ENCODE measurements at regions not wholly inside any gene's neighbourhood (a gene's known extent, or its start where the extent isn't known, plus 50 kb on each side); places are given as distances from the start of the nearest gene placed in this dataset.

DNA sequence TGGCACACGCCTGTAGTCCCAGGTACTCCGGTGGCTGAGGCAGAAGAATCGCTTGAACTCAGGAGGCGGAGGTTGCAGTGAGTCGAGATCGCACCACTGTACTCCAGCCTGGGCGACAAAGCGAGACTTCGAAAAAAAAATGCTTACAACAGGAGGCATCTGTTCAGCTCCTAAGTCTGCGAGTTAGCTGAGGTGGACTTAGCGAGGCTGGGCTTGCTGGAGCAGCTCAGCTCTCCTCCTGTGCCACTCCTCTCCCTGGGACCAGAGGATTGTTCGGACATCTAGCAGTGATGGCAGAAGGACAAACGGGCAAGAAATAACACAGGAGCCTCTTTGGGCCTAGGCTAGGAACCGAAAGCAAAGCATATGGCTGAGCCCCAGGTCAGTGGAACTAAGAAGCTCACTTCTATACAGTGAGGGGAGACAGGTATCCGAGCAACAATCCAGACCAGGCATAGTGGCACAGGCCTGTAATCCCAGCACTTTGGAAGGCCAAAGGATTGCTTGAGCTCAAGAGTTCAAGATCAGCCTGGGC, 260.1 kb downstream of the GLI2 start:
- Mint-ChIP-seq H3K36me3 (peaks cover 6% of the 10 kb centered on the region), H3K27ac (no peak overlapping the region), H3K9me3 (no peaks in the 10 kb centered on the region), H3K27me3 (ENCODE audit: low read depth) (no peaks in the 10 kb centered on the region), H3K4me1 (peaks cover 3% of the 10 kb centered on the region), H3K4me3 (no peak overlapping the region)
- peak in 1 of 2 experiments; percentile 27 for DNase-seq (ENCODE audit: low spot score in 2 of 2, unreplicated experiment in 2 of 2)
- TF ChIP-seq, protein P1, sequence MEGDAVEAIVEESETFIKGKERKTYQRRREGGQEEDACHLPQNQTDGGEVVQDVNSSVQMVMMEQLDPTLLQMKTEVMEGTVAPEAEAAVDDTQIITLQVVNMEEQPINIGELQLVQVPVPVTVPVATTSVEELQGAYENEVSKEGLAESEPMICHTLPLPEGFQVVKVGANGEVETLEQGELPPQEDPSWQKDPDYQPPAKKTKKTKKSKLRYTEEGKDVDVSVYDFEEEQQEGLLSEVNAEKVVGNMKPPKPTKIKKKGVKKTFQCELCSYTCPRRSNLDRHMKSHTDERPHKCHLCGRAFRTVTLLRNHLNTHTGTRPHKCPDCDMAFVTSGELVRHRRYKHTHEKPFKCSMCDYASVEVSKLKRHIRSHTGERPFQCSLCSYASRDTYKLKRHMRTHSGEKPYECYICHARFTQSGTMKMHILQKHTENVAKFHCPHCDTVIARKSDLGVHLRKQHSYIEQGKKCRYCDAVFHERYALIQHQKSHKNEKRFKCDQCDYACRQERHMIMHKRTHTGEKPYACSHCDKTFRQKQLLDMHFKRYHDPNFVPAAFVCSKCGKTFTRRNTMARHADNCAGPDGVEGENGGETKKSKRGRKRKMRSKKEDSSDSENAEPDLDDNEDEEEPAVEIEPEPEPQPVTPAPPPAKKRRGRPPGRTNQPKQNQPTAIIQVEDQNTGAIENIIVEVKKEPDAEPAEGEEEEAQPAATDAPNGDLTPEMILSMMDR (IDR thresholded peaks at IDR 0.05; ENCODE audit: unreplicated experiment), result no peak

DNA sequence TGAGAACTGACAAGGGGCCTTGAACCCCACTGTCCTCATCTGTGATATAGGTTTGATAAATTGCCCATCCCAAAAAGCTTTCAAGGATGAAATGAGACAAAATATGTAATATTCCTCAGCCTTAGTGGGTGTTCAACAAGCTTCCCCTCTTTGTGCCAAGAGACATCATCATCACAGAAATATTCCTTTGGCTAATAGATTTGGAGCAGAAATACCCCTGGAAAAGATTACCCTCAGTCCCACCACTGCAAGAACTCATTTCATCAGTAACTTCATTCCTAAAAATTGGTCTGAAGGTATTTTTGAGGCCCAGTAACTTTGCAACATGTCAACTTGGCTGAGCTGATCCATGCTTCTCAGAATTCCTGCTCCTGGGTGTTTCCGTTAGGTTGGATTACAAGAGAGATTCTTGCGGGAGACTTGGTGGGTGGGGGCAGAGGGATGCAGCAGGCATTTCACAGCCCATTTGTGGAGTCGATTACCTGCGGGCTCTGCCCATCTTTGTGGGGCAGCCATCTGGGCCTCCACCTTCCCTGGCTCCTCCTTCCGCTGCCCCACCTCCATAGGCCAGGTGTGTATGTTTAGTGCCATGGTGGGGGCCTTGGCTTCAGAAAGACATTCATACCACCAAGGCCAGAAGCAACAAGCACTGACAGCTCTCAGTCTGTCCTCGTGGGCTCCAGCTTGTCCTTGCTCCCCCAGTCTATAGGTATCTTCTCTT, 263.9 kb downstream of the GLI2 start:
- H3K4me1 Mint-ChIP-seq, result peaks cover 3% of the 10 kb centered on the region
- TF ChIP-seq, protein P1 (IDR thresholded peaks at IDR 0.05; ENCODE audit: unreplicated experiment), result no peak
- peak in 1 of 2 experiments; percentile 6 for DNase-seq (ENCODE audit: low spot score in 2 of 2, unreplicated experiment in 2 of 2)
- no peak overlapping the region for H3K4me3 Mint-ChIP-seq
- H3K36me3 Mint-ChIP-seq, result no peaks in the 10 kb centered on the region
- H3K27ac Mint-ChIP-seq, result no peak overlapping the region
- H3K27me3 Mint-ChIP-seq (ENCODE audit: low read depth), result no peaks in the 10 kb centered on the region
- no peaks in the 10 kb centered on the region for H3K9me3 Mint-ChIP-seq

DNA sequence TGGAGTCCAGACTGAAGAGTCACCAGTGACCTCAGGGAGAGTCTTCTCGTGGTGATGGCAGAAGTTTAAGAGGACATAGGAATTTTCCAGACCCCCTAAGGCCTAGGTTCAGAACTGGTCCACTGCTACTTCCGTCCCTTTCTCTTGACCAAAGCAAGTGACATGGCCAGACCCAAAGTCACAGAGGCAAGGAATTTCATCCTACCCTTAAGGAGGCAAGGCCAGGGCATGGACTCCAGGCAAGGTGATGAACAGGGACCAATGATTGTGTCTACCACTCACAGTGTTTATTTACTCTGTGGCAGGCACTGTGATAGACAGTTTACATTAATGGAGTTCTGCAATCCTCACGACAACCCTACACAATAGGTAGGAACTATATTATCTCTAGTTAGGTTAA, 265.1 kb downstream of the GLI2 start:
- no peak overlapping the region for H3K27ac Mint-ChIP-seq
- peaks cover 3% of the 10 kb centered on the region for H3K4me1 Mint-ChIP-seq
- no peaks in the 10 kb centered on the region for H3K27me3 Mint-ChIP-seq (ENCODE audit: low read depth)
- no peaks in the 10 kb centered on the region for H3K36me3 Mint-ChIP-seq
- TF ChIP-seq, protein P1 (IDR thresholded peaks at IDR 0.05; ENCODE audit: unreplicated experiment), result no peak
- DNase-seq (ENCODE audit: low spot score in 2 of 2, unreplicated experiment in 2 of 2), result no peak
- no peak overlapping the region for H3K4me3 Mint-ChIP-seq
- no peaks in the 10 kb centered on the region for H3K9me3 Mint-ChIP-seq

DNA sequence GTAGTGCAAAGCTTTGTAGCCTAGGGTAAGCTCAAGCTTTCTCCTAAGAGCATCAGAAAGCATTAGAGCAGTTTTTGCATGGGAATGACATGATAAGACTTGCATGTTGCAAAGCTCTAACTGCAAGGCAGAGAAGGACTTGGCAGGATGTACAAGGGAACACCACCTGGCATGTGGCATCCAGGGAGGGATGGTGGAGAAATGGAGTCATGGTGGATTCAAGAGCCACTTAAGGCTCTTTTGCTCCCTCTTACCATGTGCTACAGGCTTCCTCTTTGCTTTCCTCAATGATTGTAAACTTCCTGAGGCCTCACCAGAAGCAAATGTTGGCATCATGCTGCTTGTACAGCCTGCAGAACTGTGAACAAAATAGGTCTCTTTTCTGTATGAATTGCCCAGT, 266.0 kb downstream of the GLI2 start:
- H3K4me3 Mint-ChIP-seq, result no peak overlapping the region
- H3K9me3 Mint-ChIP-seq, result no peaks in the 10 kb centered on the region
- no peaks in the 10 kb centered on the region for H3K27me3 Mint-ChIP-seq (ENCODE audit: low read depth)
- TF ChIP-seq, protein P1 (IDR thresholded peaks at IDR 0.05; ENCODE audit: unreplicated experiment), result no peak
- no peak for DNase-seq (ENCODE audit: low spot score in 2 of 2, unreplicated experiment in 2 of 2)
- H3K27ac Mint-ChIP-seq, result no peak overlapping the region
- peaks cover 3% of the 10 kb centered on the region for H3K4me1 Mint-ChIP-seq
- no peaks in the 10 kb centered on the region for H3K36me3 Mint-ChIP-seq

DNA sequence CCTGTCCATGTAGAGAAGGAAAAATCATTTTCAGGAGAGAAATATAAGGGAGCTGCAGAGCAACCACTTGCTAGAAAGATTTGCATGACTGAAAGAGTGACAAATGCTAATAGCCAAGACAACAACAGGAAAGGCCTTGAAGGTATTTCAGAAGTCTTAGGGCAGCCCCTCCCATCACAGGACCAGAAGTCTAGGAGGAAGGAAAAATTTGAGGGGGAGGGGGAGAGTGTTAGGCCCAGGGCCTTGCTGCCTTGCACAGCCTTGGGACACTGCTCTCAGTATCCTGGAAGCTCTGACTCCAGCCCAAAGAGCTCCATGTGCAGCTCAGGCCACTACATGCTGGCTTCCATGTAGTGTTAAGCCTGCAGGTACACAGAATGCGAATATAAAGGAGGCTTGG, 266.9 kb downstream of the GLI2 start:
- H3K27ac Mint-ChIP-seq, result no peak overlapping the region
- no peak for DNase-seq (ENCODE audit: low spot score in 2 of 2, unreplicated experiment in 2 of 2)
- H3K27me3 Mint-ChIP-seq (ENCODE audit: low read depth), result peaks cover 2% of the 10 kb centered on the region
- H3K36me3 Mint-ChIP-seq, result no peaks in the 10 kb centered on the region
- no peak overlapping the region for H3K4me3 Mint-ChIP-seq
- H3K4me1 Mint-ChIP-seq, result no peaks in the 10 kb centered on the region
- TF ChIP-seq, protein P1 (IDR thresholded peaks at IDR 0.05; ENCODE audit: unreplicated experiment), result no peak
- no peaks in the 10 kb centered on the region for H3K9me3 Mint-ChIP-seq
